OCI-LY3 (cell line): ENCODE measurements at regions not wholly inside any gene's neighbourhood (a gene's known extent, or its start where the extent isn't known, plus 50 kb on each side); places are given as distances from the start of the nearest gene placed in this dataset.
A peak's percentile ranks its signal among the peaks of the same experiment; 100 is the strongest.

Experiments used
- H2AFZ ChIP-seq: fragments of 200-600, 300-600 bp; shearing (Covaris generic); 2 replicates; pipeline ENCODE4 v1.6.0; 2014; ENCODE audit warnings: antibody characterized with exemption, low read depth, low read length
- H3K27ac ChIP-seq: fragments of 200-600, 300-600 bp; sonication (generic); 2 replicates; pipeline ENCODE4 v1.5.1; 2014; ENCODE audit warnings: mild to moderate bottlenecking, low read length, moderate library complexity, mixed read lengths
- H3K27me3 ChIP-seq: fragments of 200-600, 300-600 bp; sonication (generic); 2 replicates; pipeline ENCODE4 v1.6.1; 2014; ENCODE audit warnings: low read depth, low read length, mixed read lengths
- H3K36me3 ChIP-seq: fragments of 200-600, 300-600 bp; sonication (generic); replicated peaks from 2 replicates; pipeline ENCODE3; 2014; ENCODE audit warnings: low read depth, low read length, mixed read lengths
- H3K4me1 ChIP-seq: fragments of 300-600, 200-600 bp; sonication (generic); 2 replicates; pipeline ENCODE4 v1.6.1; 2014; ENCODE audit warnings: low read length, mixed read lengths
- H3K4me2 ChIP-seq: fragments of 200-600, 300-600 bp; sonication (generic); 2 replicates; pipeline ENCODE4 v1.6.1; 2014; ENCODE audit warnings: low read length, mixed read lengths
- H3K4me3 ChIP-seq: fragments of 300-600, 200-600 bp; sonication (generic); 2 replicates; pipeline ENCODE4 v1.5.1; 2014; ENCODE audit warnings: antibody characterized with exemption, mild to moderate bottlenecking, low read length, moderate library complexity
- H3K79me2 ChIP-seq: fragments of 300-600, 200-600 bp; shearing (Covaris generic); 2 replicates; pipeline ENCODE4 v1.6.1; 2014; ENCODE audit warnings: mild to moderate bottlenecking, low read length, mixed read lengths
- H3K9ac ChIP-seq: fragments of 300-600, 200-600 bp; shearing (Covaris generic); 2 replicates; pipeline ENCODE4 v1.6.0; 2014; ENCODE audit warnings: mild to moderate bottlenecking, low read length, moderate library complexity
- H3K9me3 ChIP-seq: fragments of 200-600, 300-600 bp; shearing (Covaris generic); 2 replicates; pipeline ENCODE4 v1.6.1; 2014; ENCODE audit warnings: low read length, mixed read lengths; ENCODE audit not compliant: insufficient read depth
- H4K20me1 ChIP-seq: fragments of 200-600, 300-600 bp; sonication (generic); 2 replicates; pipeline ENCODE4 v1.6.1; 2016; ENCODE audit warnings: low read length, mixed read lengths; ENCODE audit not compliant: insufficient read depth
- EZH2phosphoT487 ChIP-seq: fragments of 200-600 bp; shearing (Covaris generic); IDR thresholded peaks from 2 replicates; pipeline ENCODE4 v1.6.1; 2018; ENCODE audit warnings: antibody characterized with exemption, mixed run types, low read depth
- TF ChIP-seq, protein P1 (sequence below): fragments of 200-600, 300-600 bp; sonication (generic); IDR thresholded peaks from 2 replicates; pipeline ENCODE4 v1.5.1; 2014; ENCODE audit warnings: antibody characterized with exemption, low read length, low read depth

DNA sequence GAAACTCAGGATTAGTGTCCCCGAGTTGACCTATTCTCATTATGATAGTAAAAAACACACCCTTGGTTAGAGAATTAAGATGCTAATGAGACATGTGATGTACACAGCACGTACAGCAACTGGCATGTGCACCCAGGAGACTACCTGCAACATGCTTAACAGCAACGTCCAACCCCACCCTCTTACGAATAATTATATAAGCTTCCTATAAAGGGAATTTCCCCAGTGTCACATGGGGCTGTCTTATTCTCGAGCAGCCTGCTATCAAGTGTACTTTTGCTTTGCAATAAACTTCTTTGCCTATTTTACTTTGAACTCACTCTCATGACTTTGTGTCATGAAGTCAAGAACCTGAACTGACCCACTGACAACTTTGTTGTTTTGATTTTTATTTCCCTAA is 62.4 kb upstream of the PMFBP1 start:
- Histone ChIP-seq H3K27ac (no peak overlapping the region), H3K4me3 (peak overlapping the region; percentile 37), H3K36me3 (no peaks in the 10 kb centered on the region), H2AFZ (no peak overlapping the region), H3K27me3 (no peaks in the 10 kb centered on the region), H3K9ac (no peak overlapping the region), H3K79me2 (no peaks in the 10 kb centered on the region), H3K4me1 (peaks cover 10% of the 10 kb centered on the region), H3K4me2 (peak overlapping the region; percentile 48), H4K20me1 (no peaks in the 10 kb centered on the region), H3K9me3 (no peaks in the 10 kb centered on the region)
- no peak for TF ChIP-seq EZH2phosphoT487
- TF ChIP-seq, protein P1, sequence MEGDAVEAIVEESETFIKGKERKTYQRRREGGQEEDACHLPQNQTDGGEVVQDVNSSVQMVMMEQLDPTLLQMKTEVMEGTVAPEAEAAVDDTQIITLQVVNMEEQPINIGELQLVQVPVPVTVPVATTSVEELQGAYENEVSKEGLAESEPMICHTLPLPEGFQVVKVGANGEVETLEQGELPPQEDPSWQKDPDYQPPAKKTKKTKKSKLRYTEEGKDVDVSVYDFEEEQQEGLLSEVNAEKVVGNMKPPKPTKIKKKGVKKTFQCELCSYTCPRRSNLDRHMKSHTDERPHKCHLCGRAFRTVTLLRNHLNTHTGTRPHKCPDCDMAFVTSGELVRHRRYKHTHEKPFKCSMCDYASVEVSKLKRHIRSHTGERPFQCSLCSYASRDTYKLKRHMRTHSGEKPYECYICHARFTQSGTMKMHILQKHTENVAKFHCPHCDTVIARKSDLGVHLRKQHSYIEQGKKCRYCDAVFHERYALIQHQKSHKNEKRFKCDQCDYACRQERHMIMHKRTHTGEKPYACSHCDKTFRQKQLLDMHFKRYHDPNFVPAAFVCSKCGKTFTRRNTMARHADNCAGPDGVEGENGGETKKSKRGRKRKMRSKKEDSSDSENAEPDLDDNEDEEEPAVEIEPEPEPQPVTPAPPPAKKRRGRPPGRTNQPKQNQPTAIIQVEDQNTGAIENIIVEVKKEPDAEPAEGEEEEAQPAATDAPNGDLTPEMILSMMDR: no peak

DNA sequence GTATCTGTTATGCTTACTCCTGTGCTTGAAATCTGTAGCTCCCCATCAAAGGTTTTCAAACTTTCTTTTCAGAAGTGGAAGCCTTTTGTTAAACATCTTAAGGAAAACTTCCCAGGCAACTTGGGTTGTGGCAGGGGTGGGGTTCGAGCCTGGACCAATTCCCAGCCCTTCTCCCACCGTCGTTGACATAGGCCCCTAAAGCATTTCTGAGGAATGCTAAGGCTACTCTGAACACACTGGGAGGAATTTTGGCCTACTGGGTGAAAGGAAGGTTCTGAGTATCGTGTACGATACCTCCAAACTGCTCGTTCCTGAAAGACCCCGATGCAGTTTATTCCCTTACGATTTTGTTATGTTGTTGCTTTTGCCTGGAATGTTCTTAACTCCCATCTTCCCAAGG is 56.1 kb upstream of the PMFBP1 start:
- Histone ChIP-seq H3K27me3 (no peaks in the 10 kb centered on the region), H3K79me2 (no peaks in the 10 kb centered on the region), H3K4me2 (no peak overlapping the region), H3K9me3 (no peaks in the 10 kb centered on the region), H2AFZ (no peak overlapping the region), H3K36me3 (no peaks in the 10 kb centered on the region), H3K4me1 (no peaks in the 10 kb centered on the region), H3K27ac (no peak overlapping the region), H3K4me3 (no peak overlapping the region), H3K9ac (no peak overlapping the region), H4K20me1 (no peaks in the 10 kb centered on the region)
- TF ChIP-seq, protein P1: no peak
- TF ChIP-seq EZH2phosphoT487: no peak

DNA sequence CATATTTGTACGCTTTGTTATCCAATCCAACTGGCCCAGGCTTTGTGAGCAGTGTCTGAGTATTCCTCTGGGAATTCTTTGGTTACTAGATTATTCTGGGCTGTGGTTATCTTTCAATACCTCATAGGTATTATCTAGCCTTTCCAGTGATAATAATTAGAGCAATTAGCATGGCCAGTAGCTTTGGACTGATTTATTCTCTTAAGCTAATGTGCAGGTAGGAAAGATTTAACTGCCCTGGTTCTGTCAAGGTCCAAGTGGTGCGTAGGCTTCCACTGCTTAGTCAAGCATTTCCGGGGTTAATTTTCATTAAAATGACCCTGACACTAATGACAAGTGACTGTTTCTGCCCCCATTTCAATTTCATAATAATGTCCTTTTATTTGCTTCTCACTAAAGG is 54.2 kb upstream of the PMFBP1 start:
- Histone ChIP-seq H3K79me2 (no peaks in the 10 kb centered on the region), H3K4me3 (no peak overlapping the region), H3K9me3 (no peaks in the 10 kb centered on the region), H3K27me3 (no peaks in the 10 kb centered on the region), H3K4me2 (no peak overlapping the region), H3K4me1 (no peaks in the 10 kb centered on the region), H3K36me3 (no peaks in the 10 kb centered on the region), H2AFZ (no peak overlapping the region), H4K20me1 (no peaks in the 10 kb centered on the region), H3K9ac (no peak overlapping the region), H3K27ac (no peak overlapping the region)
- TF ChIP-seq, protein P1: no peak
- no peak for TF ChIP-seq EZH2phosphoT487

DNA sequence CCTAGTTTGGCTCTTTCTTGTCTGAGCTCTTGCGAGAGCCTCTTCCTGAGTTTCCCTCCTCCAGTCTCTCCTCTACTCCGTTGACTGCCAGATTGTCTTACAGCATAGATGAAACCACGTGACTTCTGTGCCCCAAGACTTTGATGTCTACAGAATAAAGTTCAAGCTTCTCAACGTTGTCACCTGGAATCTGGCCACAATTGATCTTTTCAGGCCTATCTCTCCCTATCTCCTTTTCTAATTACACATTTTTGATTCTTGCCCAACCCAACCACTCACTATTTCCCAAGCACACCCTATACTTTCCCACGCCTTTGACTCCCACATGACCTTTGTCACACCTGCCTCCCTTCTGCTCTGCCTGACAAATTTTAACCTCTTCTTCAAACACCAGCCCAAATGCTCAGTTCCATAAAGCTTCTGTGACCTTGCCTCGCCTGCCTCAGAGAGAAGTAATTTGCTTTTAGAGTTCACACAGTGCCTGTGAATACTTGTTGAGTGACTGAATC is 52.4 kb upstream of the PMFBP1 start:
- no peak for TF ChIP-seq EZH2phosphoT487
- TF ChIP-seq, protein P1: no peak
- H3K4me1 ChIP-seq: no peaks in the 10 kb centered on the region
- H3K9ac ChIP-seq: no peak overlapping the region
- no peaks in the 10 kb centered on the region for H3K27me3 ChIP-seq
- no peaks in the 10 kb centered on the region for H4K20me1 ChIP-seq
- no peak overlapping the region for H3K4me2 ChIP-seq
- no peak overlapping the region for H2AFZ ChIP-seq
- H3K27ac ChIP-seq: no peak overlapping the region
- no peaks in the 10 kb centered on the region for H3K79me2 ChIP-seq
- H3K9me3 ChIP-seq: no peaks in the 10 kb centered on the region
- H3K4me3 ChIP-seq: no peak overlapping the region
- H3K36me3 ChIP-seq: no peaks in the 10 kb centered on the region
